GM12873 (cell line): ENCODE measurements at regions not wholly inside any gene's neighbourhood (a gene's known extent, or its start where the extent isn't known, plus 50 kb on each side); places are given as distances from the start of the nearest gene placed in this dataset.

Source experiments
- TF ChIP-seq, protein P1 (sequence below): IDR thresholded peaks from 2 replicates; pipeline ENCODE4 v1.5.1; 2012; ENCODE audit warnings: low read depth, mild to moderate bottlenecking, moderate library complexity, low read length, control low read depth; ENCODE audit not compliant: insufficient read depth; ENCODE audit errors: missing control alignments

DNA sequence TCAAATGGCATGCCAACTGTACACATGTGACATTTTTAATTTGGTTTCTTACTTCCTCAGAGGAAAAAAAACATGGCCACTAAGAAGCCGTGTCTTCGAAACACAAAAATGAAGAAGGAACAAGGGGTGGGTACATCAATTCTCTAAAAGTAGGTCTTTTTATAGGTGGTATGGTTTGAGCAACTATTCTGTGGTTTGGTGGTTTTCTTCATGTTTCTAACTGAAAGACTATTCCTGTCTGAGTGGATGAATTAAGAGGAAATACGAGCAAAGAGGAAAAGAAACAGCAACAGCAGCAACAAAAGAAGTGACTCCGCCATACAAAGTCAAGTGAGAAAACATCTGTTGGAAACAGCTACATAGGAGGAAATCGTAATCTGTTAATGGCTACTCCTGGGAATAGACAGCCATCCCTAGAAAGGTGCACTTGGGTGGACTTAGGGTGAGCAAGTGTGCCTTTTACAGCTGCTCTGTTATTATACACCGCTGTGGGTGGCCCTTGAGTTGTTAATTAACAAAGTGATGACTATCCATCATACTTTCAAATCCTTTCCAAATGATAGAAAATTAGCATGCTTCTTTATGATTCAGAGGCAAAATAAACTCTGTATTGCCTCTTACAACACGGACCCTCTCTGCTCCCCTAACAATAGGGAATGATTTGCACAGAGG, 575.8 kb downstream of the TLE1 start:
- TF ChIP-seq, protein P1, sequence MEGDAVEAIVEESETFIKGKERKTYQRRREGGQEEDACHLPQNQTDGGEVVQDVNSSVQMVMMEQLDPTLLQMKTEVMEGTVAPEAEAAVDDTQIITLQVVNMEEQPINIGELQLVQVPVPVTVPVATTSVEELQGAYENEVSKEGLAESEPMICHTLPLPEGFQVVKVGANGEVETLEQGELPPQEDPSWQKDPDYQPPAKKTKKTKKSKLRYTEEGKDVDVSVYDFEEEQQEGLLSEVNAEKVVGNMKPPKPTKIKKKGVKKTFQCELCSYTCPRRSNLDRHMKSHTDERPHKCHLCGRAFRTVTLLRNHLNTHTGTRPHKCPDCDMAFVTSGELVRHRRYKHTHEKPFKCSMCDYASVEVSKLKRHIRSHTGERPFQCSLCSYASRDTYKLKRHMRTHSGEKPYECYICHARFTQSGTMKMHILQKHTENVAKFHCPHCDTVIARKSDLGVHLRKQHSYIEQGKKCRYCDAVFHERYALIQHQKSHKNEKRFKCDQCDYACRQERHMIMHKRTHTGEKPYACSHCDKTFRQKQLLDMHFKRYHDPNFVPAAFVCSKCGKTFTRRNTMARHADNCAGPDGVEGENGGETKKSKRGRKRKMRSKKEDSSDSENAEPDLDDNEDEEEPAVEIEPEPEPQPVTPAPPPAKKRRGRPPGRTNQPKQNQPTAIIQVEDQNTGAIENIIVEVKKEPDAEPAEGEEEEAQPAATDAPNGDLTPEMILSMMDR, result no peak

DNA sequence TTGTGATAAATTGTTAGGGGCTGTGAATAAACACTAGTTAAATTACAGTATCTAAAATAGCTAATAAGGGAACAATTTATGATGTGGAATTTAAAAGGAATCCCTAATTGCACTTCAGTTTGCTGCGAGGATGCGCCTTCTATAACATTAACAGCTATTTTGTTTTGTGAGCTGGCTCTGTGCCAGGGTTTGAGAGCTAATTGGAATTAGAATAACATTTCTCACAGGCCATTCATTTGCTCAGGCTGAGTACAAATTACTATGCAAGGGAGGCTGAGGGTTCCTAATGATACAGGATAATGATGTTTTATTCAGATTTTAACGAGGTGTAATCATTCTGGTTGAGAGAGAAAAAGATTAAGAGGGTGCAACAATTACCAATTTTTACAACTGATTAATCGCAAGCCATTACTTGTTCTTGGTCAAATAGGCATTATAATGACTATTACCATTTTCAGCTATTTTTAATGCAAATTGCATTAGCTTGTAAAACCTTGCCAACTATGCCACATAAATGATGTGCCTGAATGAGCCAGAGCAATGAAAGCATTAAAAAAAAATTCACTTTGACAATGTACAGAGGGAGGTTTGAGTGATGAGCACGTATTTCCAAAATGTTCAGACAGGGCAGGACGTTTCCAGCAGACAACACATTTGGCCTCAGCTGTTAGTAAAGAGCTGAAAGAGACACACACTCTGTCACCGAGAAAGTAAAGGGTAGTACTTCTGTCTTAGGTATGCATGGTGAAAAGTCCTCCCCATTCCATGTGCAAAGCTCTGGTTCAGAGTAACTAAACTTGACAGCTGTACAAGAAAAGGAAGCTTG, 576.5 kb downstream of the TLE1 start:
- TF ChIP-seq, protein P1, result no peak

DNA sequence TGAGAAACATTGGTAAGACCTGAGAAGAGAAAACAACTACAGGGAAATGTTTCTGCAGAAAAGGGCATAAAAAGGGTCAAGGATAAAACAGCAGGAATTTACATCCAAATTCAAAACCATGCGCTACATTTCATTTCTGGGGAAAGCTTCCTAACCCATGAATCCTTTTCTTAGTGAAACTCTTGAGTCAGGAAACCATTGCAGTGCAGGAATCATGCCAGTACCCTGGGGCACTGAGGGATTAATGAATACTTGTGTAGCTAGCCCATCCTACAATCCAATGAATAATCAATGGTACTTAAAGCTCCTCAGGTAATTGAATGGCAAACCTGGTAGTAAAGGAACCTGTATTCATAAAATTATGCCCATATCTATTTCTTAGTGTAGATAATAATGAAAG, 580.5 kb downstream of the TLE1 start:
- TF ChIP-seq, protein P1, result no peak

DNA sequence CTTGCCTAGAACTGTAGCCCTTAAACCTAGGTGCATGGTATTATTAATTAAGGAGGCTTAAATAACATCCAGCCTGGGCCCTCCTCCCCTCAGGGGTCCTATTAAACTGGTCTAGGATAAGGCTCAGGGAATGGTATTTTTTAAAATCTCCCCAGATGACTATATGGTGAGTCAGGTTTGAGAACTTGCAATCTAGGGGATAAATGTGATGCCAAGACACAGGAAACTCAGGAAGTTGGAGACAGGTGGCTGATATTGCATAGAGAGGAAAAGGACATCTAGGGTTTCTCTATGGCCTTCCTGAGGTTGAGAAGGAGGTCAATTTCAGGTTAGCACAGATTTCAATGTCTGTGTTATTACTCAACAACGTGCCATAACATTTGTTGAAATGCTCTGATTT, 581.0 kb downstream of the TLE1 start:
- TF ChIP-seq, protein P1, result no peak

DNA sequence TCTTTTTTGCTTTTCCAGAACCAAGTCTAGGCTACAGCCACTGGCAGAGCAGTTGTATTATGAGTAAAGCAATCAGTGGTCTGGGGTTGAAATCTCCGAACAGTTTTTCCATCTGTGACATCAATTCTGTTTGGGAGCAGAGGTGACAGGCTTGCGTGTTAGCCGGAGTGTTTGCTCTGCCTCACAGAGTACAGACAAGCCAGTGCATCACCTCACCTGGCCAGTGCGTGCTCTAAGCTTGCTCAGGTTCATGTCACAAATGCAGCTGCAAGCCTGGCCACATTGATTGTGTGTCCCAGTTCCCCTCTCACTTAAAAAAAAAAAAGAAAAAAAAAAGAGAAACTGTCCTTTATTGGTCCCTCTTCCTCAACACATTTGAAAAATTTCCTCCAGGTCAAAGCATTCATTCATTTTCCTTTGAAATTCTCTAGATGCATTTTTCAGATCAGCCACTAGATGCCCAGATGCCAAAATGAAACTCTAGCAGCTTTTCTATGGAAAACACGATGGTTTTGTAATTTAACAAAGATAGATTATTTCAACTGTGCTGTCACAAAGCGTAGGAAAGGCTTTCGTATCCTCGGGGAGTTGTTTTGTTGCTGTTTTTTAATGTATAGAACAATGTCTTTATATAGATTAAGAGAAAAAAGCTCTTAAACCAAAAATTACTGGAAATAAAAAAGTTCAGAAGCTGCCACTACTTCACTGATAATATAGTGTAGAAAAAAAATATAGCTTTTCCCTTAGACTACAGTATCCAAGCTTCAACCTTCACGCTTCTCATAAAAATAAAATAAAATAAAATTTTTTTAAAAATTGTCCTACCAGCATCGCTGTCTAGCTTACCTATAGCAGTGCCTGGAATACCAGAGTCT, 585.5 kb downstream of the TLE1 start:
- TF ChIP-seq, protein P1, result no peak

DNA sequence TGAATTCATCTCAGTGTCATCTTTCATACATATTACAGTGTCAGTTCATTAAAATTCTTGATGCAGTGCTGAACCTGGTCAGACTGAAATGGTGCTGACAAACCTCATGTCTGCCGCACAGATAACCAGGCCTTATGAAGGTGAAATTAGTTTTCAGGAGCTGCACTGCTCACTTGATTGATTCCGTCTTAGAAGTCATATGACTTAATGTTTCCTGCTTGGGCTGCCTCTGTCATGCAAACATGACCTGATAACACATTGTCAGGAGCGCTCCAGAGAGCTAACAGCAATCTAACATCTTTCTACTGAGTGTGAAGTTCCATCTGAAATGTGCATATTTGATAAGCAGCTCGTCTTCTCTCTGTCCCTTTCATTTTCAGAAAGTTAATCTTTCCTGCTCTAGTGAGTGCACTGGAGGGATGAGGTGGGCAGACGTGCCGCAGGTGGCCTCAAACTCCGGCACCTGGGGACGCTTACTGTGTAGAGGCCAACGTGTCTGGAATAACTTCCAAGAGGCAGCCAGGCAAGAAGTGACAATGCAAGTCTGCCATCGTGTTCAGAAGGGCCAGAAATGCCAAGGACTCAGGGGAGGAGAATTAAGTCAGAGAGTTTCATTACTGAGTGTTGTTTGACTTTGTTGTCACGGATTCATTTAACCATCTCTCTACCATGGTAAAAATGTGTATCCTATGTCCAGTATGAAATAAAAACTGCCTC, 592.1 kb downstream of the TLE1 start:
- TF ChIP-seq, protein P1, result no peak
